Progenitor cell of endocrine pancreas (in vitro differentiated cells): ENCODE measurements at regions not wholly inside any gene's neighbourhood (a gene's known extent, or its start where the extent isn't known, plus 50 kb on each side); places are given as distances from the start of the nearest gene placed in this dataset.

Source experiments
- DNase-seq: peaks from one replicate; pipeline ENCODE4 v3.0.0; 2021; ENCODE audit warnings: low spot score; ENCODE audit not compliant: unreplicated experiment
- H3K27ac Mint-ChIP-seq: 2 replicates; pipeline ENCODE4 v1.8.0; 2021; ENCODE audit warnings: mild to moderate bottlenecking, moderate library complexity, mixed read lengths
- H3K27me3 Mint-ChIP-seq: 2 replicates; pipeline ENCODE4 v1.8.0; 2021; ENCODE audit warnings: mixed read lengths
- H3K36me3 Mint-ChIP-seq: 2 replicates; pipeline ENCODE4 v1.8.0; 2022; ENCODE audit warnings: mixed read lengths; ENCODE audit not compliant: insufficient read depth
- H3K4me1 Mint-ChIP-seq: 2 replicates; pipeline ENCODE4 v1.8.0; 2021; ENCODE audit warnings: low read depth, mixed read lengths
- H3K4me3 Mint-ChIP-seq: 2 replicates; pipeline ENCODE4 v1.8.0; 2021; ENCODE audit warnings: low read depth, mild to moderate bottlenecking, moderate library complexity, mixed read lengths
- H3K9me3 Mint-ChIP-seq: 2 replicates; pipeline ENCODE4 v1.8.0; 2021; ENCODE audit warnings: low read depth, mixed read lengths
- CTCF ChIP-seq: fragments of 200-600 bp; sonication (generic); IDR thresholded peaks from one replicate; pipeline ENCODE4 v1.5.0; 2021; ENCODE audit warnings: antibody characterized with exemption, mild to moderate bottlenecking; ENCODE audit not compliant: unreplicated experiment

DNA sequence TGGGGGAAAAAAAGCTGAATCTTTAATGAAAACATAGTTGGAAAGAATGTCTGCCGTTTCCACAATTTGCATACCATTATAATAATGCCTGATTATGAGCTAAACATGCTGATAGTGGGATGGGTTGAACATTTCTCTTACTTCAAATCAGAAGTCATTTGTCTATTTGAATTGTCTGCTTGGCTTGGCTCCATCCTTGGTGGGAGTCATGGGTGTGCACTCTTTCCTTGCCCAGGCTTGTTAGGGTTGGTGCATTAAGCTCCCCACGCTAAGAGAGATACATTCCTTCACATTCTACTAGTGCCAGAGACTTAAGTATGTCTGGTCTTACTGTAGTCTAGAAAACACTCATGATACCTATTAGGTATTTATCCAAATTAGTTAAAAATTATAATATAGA is 121.4 kb upstream of the RARB start:
- H3K27me3 Mint-ChIP-seq = no peaks in the 10 kb centered on the region
- peak overlapping the region; percentile 62 for H3K27ac Mint-ChIP-seq
- H3K9me3 Mint-ChIP-seq = peaks cover 3% of the 10 kb centered on the region
- DNase-seq = no peak
- no peak for TF ChIP-seq CTCF
- H3K4me1 Mint-ChIP-seq = peaks cover 30% of the 10 kb centered on the region
- H3K4me3 Mint-ChIP-seq = no peak overlapping the region
- H3K36me3 Mint-ChIP-seq = no peaks in the 10 kb centered on the region

- Mint-ChIP-seq H3K27ac (no peak overlapping the region), H3K4me3 (no peak overlapping the region), H3K4me1 (no peaks in the 10 kb centered on the region), H3K36me3 (no peaks in the 10 kb centered on the region), H3K27me3 (no peaks in the 10 kb centered on the region), H3K9me3 (no peaks in the 10 kb centered on the region)
- TF ChIP-seq CTCF = no peak
- DNase-seq = no peak
These were observed 114.8 kb upstream of the RARB start for GRCh38 chr3:25313286-25313685.

GRCh38 chr3:25324954-25325655 is 103.0 kb upstream of the RARB start:
- peaks cover 9% of the 10 kb centered on the region for H3K9me3 Mint-ChIP-seq
- H3K4me3 Mint-ChIP-seq = no peak overlapping the region
- TF ChIP-seq CTCF = no peak
- H3K36me3 Mint-ChIP-seq = peaks cover 3% of the 10 kb centered on the region
- no peak overlapping the region for H3K27ac Mint-ChIP-seq
- DNase-seq = no peak
- H3K4me1 Mint-ChIP-seq = peaks cover 2% of the 10 kb centered on the region
- no peaks in the 10 kb centered on the region for H3K27me3 Mint-ChIP-seq

DNA sequence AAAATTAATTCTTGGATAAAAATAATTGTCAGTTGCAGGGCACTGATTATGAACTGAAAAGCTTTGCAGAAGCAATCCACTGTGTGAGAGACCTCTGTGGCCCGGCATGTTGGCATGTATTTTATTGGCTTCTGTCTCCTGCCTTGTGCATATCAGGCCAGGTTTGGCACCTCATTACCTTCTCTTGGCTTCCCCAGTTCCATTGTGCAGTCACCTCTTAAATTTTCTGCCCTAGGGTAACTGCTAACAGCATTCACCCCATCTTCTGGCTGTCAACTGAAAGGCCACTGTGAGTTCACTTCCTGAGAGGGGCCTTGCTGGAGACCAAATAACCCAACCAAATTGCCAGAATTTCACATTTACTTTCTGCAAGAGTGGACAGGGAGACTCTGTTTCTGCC is 92.7 kb upstream of the RARB start:
- H3K4me3 Mint-ChIP-seq = no peak overlapping the region
- TF ChIP-seq CTCF = no peak

DNA sequence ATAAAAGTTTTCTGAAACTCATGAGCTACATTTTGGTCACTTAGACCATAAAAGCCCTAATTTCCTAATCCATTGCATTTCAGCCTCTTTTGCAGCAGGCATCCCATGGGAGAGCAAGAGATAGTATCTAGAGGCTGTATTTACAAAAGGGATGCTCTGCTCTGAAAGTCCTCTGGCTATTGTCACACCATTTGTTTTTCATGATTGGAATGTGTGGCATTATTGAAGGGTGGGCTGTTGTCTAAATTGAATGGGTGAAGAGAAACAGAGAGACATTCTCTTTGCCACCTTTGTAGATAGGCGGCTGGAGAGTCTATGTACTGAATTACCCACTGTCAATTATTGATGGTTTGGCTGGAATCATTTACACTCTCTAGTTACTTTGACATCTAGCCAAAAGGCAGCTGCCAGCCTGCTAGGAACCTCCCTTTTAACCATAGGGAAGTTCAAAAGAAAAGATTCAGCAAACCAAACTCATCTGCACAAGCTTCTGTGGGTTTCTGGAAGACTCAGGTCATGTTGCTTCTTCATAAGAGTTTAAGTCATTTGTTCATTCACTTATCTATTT is 89.8 kb upstream of the RARB start:
- no peaks in the 10 kb centered on the region for H3K27me3 Mint-ChIP-seq
- no peak for DNase-seq
- no peak overlapping the region for H3K27ac Mint-ChIP-seq
- H3K4me1 Mint-ChIP-seq = peaks cover 2% of the 10 kb centered on the region
- no peaks in the 10 kb centered on the region for H3K36me3 Mint-ChIP-seq
- no peaks in the 10 kb centered on the region for H3K9me3 Mint-ChIP-seq
- TF ChIP-seq CTCF = no peak
- no peak overlapping the region for H3K4me3 Mint-ChIP-seq

More for the DNA sequence above, 92.7 kb upstream of the RARB start:
- no peak for DNase-seq
- H3K9me3 Mint-ChIP-seq = peaks cover 17% of the 10 kb centered on the region
- H3K4me1 Mint-ChIP-seq = no peaks in the 10 kb centered on the region
- H3K27me3 Mint-ChIP-seq = no peaks in the 10 kb centered on the region
- H3K27ac Mint-ChIP-seq = no peak overlapping the region
- peaks cover 1% of the 10 kb centered on the region for H3K36me3 Mint-ChIP-seq
